EL (cell line): ENCODE measurements at regions not wholly inside any gene's neighbourhood (a gene's known extent, or its start where the extent isn't known, plus 50 kb on each side); places are given as distances from the start of the nearest gene placed in this dataset.
"Not testable (repeated sequence)": the region's sequence is repeated elsewhere in the genome, so short reads cannot be mapped to it uniquely, and the experiment has no call there.

Experiments
- DNase-seq: peaks from one replicate; pipeline ENCODE4 v3.0.0-alpha.2; 2016

GRCh38 chr16:29094729-29095624 is 110.1 kb downstream of the LAT start:
- not testable (repeated sequence) for DNase-seq

GRCh38 chr16:29094325-29094724 is 109.5 kb downstream of the LAT start:
- DNase-seq: not testable (repeated sequence)

GRCh38 chr16:29089679-29090078 is 104.8 kb downstream of the LAT start:
- DNase-seq: not testable (repeated sequence)

- DNase-seq: not testable (repeated sequence)
Measured at GRCh38 chr16:29087673-29088072, 102.8 kb downstream of the LAT start.

GRCh38 chr16:29081829-29082639 is 97.2 kb downstream of the LAT start:
- DNase-seq: peak; percentile 15

- DNase-seq: peak; percentile 23
Measured at GRCh38 chr16:29074554-29075402, 89.9 kb downstream of the LAT start.

GRCh38 chr16:29062235-29062634 is 77.4 kb downstream of the LAT start:
- not testable (repeated sequence) for DNase-seq

- not testable (repeated sequence) for DNase-seq
Measured at GRCh38 chr16:29061467-29061921, 76.6 kb downstream of the LAT start.

- DNase-seq: not testable (repeated sequence)
Measured at GRCh38 chr16:29060022-29060810, 75.4 kb downstream of the LAT start.

GRCh38 chr16:29059575-29059974 is 74.7 kb downstream of the LAT start:
- not testable (repeated sequence) for DNase-seq
